ENCODE measurements at regions not wholly inside any gene's neighbourhood (a gene's known extent, or its start where the extent isn't known, plus 50 kb on each side); places are given as distances from the start of the nearest gene placed in this dataset.

DNA sequence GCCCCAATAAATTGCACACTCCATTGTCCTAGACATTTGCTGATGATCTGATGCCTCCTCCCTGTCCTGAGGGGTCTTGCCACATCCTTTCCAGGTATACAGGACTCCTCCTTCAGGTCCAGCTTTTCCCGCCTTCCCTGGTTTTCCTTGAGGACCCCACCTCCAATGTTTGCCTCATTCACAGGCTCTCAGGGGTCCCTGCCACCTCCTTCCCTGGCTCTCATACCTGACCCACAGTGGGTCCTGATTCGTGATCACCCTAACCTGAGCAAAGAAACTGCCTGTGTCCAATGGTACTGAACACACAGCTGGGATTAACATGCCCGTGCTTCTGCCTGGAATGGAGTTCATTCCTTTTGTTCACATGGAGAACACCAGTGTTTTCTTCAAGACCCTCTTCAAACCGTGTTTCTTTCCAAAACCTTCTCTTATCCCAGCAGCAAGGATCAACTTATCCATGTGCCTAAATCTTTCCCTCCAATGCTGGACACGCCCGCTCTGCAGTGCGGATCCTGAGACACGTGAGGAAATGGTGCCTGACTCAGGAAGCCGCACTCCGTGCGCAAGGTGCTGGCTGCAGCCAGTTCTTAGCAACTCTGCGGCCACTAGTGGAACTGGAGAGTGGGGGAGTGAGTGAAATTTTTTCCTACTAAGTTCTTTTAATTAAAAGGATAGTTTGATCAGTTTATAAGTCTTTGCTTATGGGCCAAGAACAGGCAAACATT lies 354.6 kb upstream of the SHH start:
- H3K4me3 ChIP-seq (ENCODE audit: control insufficient read depth, low read depth, low read length) = no peak overlapping the region
- no peak for DNase-seq (ENCODE audit: low read depth)
- TF ChIP-seq, protein P1, sequence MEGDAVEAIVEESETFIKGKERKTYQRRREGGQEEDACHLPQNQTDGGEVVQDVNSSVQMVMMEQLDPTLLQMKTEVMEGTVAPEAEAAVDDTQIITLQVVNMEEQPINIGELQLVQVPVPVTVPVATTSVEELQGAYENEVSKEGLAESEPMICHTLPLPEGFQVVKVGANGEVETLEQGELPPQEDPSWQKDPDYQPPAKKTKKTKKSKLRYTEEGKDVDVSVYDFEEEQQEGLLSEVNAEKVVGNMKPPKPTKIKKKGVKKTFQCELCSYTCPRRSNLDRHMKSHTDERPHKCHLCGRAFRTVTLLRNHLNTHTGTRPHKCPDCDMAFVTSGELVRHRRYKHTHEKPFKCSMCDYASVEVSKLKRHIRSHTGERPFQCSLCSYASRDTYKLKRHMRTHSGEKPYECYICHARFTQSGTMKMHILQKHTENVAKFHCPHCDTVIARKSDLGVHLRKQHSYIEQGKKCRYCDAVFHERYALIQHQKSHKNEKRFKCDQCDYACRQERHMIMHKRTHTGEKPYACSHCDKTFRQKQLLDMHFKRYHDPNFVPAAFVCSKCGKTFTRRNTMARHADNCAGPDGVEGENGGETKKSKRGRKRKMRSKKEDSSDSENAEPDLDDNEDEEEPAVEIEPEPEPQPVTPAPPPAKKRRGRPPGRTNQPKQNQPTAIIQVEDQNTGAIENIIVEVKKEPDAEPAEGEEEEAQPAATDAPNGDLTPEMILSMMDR (conservative IDR thresholded peaks at IDR 0.05; ENCODE audit: control insufficient read depth, insufficient read depth, low read depth, low read length) = no peak

DNA sequence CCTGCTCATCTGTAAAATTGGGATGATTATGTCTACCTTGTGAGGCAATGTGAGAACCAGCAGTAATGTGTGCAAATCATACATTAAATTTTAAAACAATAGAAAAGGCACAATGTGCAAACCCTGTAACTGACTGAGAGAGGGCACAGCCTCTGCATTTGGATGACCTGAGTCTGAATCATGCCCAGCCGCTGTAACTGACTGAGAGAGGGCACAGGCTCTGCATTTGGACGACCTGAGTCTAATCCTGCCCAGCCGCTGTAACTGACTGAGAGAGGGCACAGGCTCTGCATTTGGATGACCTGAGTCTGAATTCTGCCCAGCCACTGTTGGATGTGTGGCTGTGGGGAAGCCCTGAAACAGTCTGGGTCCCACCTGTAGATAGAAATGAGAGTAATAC lies 351.5 kb upstream of the SHH start:
- no peak for DNase-seq (ENCODE audit: low read depth)
- TF ChIP-seq, protein P1 (conservative IDR thresholded peaks at IDR 0.05; ENCODE audit: control insufficient read depth, insufficient read depth, low read depth, low read length) = no peak
- no peak overlapping the region for H3K4me3 ChIP-seq (ENCODE audit: control insufficient read depth, low read depth, low read length)

DNA sequence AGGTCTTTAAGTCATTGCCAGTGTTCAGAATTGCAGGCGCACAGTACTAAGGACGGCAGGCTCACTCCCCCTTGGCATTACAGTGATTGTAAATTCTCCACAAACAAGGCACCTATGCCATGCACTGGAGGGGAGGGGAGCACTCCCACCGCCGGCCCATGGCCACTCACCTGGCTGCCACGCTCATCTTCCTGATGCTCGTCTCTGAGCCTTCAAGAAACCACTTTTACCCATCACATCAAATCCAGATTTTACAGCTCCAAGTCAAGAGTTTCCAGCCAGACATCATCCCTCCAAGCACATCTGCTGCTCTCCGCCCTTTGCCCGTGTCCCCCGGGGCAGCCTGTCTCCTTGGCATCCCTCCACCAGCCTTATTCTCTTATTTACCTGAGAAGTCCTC lies 350.2 kb upstream of the SHH start:
- TF ChIP-seq, protein P1 (conservative IDR thresholded peaks at IDR 0.05; ENCODE audit: control insufficient read depth, insufficient read depth, low read depth, low read length) = no peak
- H3K4me3 ChIP-seq (ENCODE audit: control insufficient read depth, low read depth, low read length) = no peak overlapping the region
- DNase-seq (ENCODE audit: low read depth) = no peak

DNA sequence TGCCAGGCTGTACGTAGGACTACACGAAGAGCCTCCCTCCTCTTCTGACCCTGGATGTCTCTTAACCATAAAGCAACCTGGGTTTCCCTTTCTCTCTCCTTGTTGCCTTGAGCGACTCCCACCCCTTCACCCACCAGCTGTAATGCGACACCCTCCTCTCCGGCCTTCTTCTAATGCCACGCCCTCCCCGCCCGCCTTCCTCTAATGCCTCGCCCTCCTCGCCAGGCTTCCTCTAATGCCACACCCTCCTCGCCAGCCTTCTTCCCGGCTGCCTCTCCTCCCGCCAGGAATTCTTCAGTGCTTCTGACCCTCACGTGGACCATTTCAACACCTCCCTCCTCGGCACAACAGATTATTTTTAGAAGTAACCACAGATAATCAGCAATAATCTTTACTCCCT lies 348.5 kb upstream of the SHH start:
- no peak overlapping the region for H3K4me3 ChIP-seq (ENCODE audit: control insufficient read depth, low read depth, low read length)
- DNase-seq (ENCODE audit: low read depth) = no peak
- TF ChIP-seq, protein P1 (conservative IDR thresholded peaks at IDR 0.05; ENCODE audit: control insufficient read depth, insufficient read depth, low read depth, low read length) = no peak

DNA sequence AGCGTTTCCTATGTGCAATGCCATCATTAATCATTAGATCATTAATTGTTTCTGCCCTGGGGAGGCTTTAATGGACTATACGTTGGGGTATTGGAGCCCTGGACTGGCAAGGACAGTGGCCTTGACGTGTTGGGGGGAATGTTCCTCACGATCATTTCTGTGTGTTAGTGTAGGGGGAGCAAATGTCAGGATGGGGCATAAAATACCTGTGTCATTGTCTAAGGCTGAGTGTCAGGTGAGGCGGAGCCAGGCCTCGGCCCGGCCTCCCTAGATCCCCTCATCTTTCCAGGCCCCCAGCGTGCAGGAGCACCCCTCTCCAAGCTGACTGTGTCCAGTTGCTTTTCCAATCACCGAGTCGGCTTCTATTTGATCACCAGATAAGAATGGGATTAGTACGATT lies 346.4 kb upstream of the SHH start:
- TF ChIP-seq, protein P1 (conservative IDR thresholded peaks at IDR 0.05; ENCODE audit: control insufficient read depth, insufficient read depth, low read depth, low read length) = no peak
- no peak for DNase-seq (ENCODE audit: low read depth)
- H3K4me3 ChIP-seq (ENCODE audit: control insufficient read depth, low read depth, low read length) = no peak overlapping the region

DNA sequence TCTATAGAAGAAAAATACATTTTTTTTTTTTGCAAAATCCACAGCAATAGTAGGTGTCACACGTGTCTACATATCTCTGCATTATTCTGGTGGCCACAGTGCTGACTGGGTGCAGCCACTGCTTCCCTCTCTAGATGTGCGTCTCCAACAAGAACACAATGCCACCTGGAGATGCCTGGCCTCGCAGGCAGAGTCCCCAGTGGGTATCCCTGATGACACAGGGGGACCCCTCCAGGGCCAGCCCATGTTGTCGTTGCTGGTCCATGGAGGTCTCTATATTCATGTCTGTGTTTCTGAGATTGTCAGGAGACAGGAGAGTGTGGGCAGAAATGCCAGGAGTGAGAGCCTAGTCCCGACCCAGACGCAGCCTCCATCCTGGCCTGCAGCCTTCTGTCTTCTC lies 345.9 kb upstream of the SHH start:
- DNase-seq (ENCODE audit: low read depth) = no peak
- TF ChIP-seq, protein P1 (conservative IDR thresholded peaks at IDR 0.05; ENCODE audit: control insufficient read depth, insufficient read depth, low read depth, low read length) = no peak
- no peak overlapping the region for H3K4me3 ChIP-seq (ENCODE audit: control insufficient read depth, low read depth, low read length)
